ENCODE measurements at regions not wholly inside any gene's neighbourhood (a gene's known extent, or its start where the extent isn't known, plus 50 kb on each side); places are given as distances from the start of the nearest gene placed in this dataset.

DNA sequence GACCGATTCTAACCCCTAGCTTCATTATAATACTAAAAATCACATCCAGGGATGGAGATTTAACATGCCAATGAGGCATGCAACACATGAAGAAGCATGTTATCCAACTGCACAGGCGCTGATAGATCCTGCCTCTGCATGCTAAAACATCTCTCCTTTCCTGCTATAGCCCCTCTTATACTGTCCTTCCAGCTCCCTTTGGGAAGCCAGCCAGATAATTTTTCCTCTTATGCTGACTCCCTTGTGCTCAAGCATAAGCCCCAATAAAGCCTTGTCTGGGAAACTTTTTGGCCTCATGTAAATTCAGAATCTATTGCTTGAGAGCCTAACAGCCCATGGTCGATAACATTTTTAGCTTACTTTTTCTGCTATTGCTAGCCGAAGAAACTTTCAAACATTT, 404.3 kb downstream of the EPM2A start:
- H3K4me2 ChIP-seq (ENCODE audit: low read length) = no peak overlapping the region
- no peak overlapping the region for H3K4me3 ChIP-seq (ENCODE audit: low read length)
- no peaks in the 10 kb centered on the region for H3K36me3 ChIP-seq (ENCODE audit: control insufficient read depth, low read length)
- H3K27me3 ChIP-seq (ENCODE audit: control insufficient read depth, low read length) = peaks cover 10% of the 10 kb centered on the region; the same call in 1 of the 2 replicates
- no peaks in the 10 kb centered on the region for H3K9me3 ChIP-seq (ENCODE audit: control insufficient read depth, insufficient read depth, low read length)
- H3K27ac ChIP-seq (ENCODE audit: low read depth, low read length) = no peak overlapping the region
- no peaks in the 10 kb centered on the region for H3F3A ChIP-seq (ENCODE audit: control insufficient read depth, insufficient read depth)
- H3K9me2 ChIP-seq (replicated peaks; ENCODE audit: control insufficient read depth, low read length) = no peaks in the 10 kb centered on the region
- TF ChIP-seq, protein P1, sequence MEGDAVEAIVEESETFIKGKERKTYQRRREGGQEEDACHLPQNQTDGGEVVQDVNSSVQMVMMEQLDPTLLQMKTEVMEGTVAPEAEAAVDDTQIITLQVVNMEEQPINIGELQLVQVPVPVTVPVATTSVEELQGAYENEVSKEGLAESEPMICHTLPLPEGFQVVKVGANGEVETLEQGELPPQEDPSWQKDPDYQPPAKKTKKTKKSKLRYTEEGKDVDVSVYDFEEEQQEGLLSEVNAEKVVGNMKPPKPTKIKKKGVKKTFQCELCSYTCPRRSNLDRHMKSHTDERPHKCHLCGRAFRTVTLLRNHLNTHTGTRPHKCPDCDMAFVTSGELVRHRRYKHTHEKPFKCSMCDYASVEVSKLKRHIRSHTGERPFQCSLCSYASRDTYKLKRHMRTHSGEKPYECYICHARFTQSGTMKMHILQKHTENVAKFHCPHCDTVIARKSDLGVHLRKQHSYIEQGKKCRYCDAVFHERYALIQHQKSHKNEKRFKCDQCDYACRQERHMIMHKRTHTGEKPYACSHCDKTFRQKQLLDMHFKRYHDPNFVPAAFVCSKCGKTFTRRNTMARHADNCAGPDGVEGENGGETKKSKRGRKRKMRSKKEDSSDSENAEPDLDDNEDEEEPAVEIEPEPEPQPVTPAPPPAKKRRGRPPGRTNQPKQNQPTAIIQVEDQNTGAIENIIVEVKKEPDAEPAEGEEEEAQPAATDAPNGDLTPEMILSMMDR (IDR thresholded peaks at IDR 0.05; ENCODE audit: low read depth, low read length, poor library complexity, severe bottlenecking) = no peak
- TF ChIP-seq EZH2phosphoT487 (IDR thresholded peaks at IDR 0.05; ENCODE audit: borderline replicate concordance, low read length) = no peak
- H4K20me1 ChIP-seq (ENCODE audit: control insufficient read depth, insufficient read depth, low read depth, low read length) = no peaks in the 10 kb centered on the region
- H3K79me2 ChIP-seq (ENCODE audit: control insufficient read depth, low read length) = no peaks in the 10 kb centered on the region
- H3K4me1 ChIP-seq (ENCODE audit: control insufficient read depth, low read length) = no peaks in the 10 kb centered on the region

- no peak for TF ChIP-seq EZH2phosphoT487 (IDR thresholded peaks at IDR 0.05; ENCODE audit: borderline replicate concordance, low read length)
- TF ChIP-seq, protein P1 (IDR thresholded peaks at IDR 0.05; ENCODE audit: low read depth, low read length, poor library complexity, severe bottlenecking) = no peak
- Histone ChIP-seq H3K27me3 (ENCODE audit: control insufficient read depth, low read length) (peaks cover 10% of the 10 kb centered on the region; the same call in 1 of the 2 replicates), H3K4me1 (ENCODE audit: control insufficient read depth, low read length) (no peaks in the 10 kb centered on the region), H3K9me3 (ENCODE audit: control insufficient read depth, insufficient read depth, low read length) (no peaks in the 10 kb centered on the region), H3K36me3 (ENCODE audit: control insufficient read depth, low read length) (no peaks in the 10 kb centered on the region), H4K20me1 (ENCODE audit: control insufficient read depth, insufficient read depth, low read depth, low read length) (no peaks in the 10 kb centered on the region), H3K27ac (ENCODE audit: low read depth, low read length) (no peak overlapping the region), H3K79me2 (ENCODE audit: control insufficient read depth, low read length) (no peaks in the 10 kb centered on the region), H3K4me3 (ENCODE audit: low read length) (no peak overlapping the region), H3K4me2 (ENCODE audit: low read length) (no peak overlapping the region), H3K9me2 (replicated peaks; ENCODE audit: control insufficient read depth, low read length) (no peaks in the 10 kb centered on the region), H3F3A (ENCODE audit: control insufficient read depth, insufficient read depth) (no peaks in the 10 kb centered on the region)
Measured at GRCh38 chr6:145332011-145332410, 403.3 kb downstream of the EPM2A start.

- Histone ChIP-seq H3K9me3 (ENCODE audit: control insufficient read depth, insufficient read depth, low read length) (no peaks in the 10 kb centered on the region), H3K4me3 (ENCODE audit: low read length) (no peak overlapping the region), H3K9me2 (replicated peaks; ENCODE audit: control insufficient read depth, low read length) (no peaks in the 10 kb centered on the region), H4K20me1 (ENCODE audit: control insufficient read depth, insufficient read depth, low read depth, low read length) (no peaks in the 10 kb centered on the region), H3K27ac (ENCODE audit: low read depth, low read length) (no peak overlapping the region), H3K79me2 (ENCODE audit: control insufficient read depth, low read length) (no peaks in the 10 kb centered on the region), H3F3A (ENCODE audit: control insufficient read depth, insufficient read depth) (no peaks in the 10 kb centered on the region), H3K4me1 (ENCODE audit: control insufficient read depth, low read length) (no peaks in the 10 kb centered on the region), H3K36me3 (ENCODE audit: control insufficient read depth, low read length) (no peaks in the 10 kb centered on the region), H3K27me3 (ENCODE audit: control insufficient read depth, low read length) (peaks cover 2% of the 10 kb centered on the region; the same call in 1 of the 2 replicates), H3K4me2 (ENCODE audit: low read length) (no peak overlapping the region)
- TF ChIP-seq, protein P1 (IDR thresholded peaks at IDR 0.05; ENCODE audit: low read depth, low read length, poor library complexity, severe bottlenecking) = no peak
- no peak for TF ChIP-seq EZH2phosphoT487 (IDR thresholded peaks at IDR 0.05; ENCODE audit: borderline replicate concordance, low read length)
Measured at GRCh38 chr6:145336119-145336518, 399.2 kb downstream of the EPM2A start.
